NCI-H2029 treated with DMSO at 0.1 percent for 48 hours (cell line): ENCODE measurements at regions not wholly inside any gene's neighbourhood (a gene's known extent, or its start where the extent isn't known, plus 50 kb on each side); places are given as distances from the start of the nearest gene placed in this dataset.

ENCODE experiments used
- DNase-seq: peaks from one replicate; lab custom pipeline; 2025; lab: John Stamatoyannopoulos, UW

DNA sequence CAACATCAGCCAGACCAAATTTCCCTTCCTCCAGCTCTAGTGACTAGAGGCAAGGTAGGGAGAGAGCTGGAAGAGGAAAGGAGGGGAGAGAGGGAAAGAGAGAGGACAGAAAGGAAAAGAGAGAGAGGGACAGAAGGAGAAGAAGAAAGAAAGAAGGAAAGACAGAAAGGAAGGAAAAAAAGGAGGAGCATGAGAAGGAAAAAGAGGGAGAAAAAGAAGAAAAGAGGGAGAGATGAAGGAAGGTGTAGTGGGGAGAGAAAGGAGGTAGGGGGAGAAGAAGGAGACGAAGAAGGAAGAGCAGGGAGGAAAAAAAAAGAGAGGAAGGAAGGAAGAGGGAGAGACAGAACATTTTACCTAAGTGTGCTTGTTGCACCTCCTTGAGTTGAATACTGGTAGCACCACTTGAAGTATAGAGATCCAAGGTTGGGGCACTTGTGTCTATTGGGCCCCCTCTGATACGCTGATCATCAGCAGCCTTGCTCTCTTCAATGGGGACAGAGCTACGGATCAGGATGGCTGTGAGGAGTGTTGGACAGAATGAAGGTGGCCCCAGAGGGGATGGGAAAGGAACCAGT, 232.5 kb downstream of the SUDS3 start:
- no peak for DNase-seq

DNA sequence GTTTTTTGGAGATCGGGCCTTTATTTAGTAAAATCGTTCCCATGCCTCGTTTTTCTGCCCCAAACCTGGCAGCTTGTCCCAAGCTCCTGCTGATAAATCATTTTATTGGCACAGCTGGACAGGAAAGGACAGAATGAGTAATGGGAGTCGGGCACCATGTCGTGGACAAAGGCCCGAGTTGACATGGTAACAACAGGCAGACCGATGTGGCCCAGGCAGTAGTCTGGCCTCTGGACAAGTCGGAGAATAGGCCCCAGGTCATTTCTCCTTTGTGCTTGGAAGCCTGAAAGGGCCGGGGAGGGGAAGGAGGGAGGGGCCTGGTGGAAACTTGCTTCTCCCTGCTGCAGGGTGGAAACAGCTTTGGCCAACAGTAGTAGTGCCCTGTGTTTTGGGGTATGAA, 234.9 kb downstream of the SUDS3 start:
- DNase-seq, result no peak

DNA sequence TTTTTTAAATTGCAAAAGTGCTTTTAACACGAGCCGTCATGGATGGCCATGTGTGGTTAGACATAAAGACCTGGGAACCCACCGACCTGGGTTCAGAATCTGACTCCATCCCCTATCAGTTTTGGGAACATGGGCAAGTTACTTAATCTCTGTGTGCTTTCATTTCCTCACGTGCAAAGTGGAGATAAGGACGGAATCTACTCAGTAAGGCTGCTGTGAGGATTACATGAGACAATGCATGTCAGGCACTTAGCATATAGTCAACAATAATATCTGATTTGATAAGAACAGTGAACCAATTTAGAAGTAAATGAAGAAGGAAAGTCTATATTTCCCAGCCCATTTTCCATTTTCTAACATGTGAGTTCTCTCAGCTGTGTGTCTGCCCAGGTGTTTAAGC, 235.4 kb downstream of the SUDS3 start:
- DNase-seq, result no peak

DNA sequence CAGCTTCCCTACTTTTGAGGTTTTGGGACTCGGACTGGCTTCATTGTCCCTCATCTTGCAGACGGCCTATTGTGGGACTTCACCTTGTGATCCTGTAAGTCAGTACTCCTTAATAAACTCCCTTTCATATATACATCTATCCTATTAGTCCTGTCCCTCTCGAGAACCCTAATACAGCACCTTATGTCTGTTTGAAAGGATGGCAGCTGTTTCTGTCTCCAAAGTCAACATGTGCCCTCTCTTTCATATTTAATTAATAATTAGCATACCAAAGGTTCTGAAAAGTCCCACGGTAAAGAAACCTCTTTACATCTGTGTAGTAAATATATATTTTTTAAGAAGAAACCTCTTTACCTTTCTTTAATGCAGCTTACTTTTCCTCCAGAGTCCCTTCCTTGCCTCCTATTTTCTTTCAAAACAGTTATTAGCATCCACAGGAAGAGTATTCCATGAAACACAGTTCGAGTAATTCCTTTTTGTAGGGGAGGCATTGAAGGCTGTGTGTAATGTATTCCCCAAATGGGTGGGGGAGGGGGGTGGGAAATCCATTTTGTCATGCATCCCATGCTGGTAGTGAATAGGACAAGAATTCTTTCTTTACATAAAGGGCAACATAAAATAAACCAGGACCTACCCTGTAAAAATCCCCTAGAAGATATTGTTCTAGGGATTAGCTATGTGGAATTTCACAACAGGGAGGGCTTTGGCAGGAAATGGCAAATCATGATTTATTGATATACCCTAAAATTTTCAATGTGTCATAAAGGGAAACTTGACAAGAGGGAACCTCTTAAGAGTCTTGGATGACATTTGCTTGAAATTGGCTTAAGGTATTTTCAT, 241.5 kb downstream of the SUDS3 start:
- no peak for DNase-seq

DNA sequence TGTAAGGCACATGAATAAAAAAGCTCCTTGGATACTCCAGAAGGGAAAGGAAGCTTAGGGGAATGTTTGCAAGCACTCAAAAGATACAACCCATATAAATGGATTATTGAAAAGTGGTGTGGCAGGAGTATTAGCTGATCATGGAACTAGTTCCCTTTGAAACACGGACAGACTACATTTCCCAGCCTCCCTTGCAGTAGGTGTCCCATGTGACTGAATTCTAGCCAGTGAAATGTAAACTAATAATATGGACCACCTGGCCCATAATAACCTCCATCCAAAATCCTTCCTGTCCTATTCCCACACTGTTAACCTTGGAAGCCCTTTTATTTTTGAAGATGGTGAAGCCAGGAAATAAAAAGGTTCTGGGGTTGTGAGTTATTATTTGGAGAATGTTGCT, 242.3 kb downstream of the SUDS3 start:
- no peak for DNase-seq

DNA sequence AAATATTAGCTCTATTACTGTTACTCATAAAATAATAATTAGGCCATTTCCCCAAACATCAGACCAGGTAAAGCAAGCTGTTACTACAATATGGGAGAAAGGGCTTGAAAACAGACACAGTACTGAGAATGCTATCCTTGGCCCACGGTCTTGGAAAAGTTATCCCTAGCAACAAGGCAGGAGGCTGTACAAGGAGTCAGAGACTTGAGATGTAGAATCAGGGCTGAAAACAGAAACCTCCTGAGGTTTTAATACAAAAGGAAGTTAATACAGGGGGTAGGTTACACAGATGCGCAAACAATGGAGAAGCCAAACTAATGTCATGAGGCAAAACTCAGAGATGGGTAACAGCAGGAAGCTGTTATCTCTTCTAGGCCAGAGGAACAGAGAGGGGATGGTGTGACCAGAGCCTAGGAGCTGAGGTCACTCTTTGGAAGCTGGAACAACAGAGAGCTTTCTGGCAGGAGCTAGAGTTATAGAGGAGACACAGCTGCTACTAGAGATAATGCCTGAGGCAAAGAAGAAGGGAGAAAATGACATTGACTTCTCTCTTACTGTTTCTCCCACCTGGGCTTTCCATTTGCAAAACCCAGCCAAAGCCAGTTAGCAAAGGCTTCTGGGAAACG, 248.8 kb downstream of the SUDS3 start:
- DNase-seq, result no peak

DNA sequence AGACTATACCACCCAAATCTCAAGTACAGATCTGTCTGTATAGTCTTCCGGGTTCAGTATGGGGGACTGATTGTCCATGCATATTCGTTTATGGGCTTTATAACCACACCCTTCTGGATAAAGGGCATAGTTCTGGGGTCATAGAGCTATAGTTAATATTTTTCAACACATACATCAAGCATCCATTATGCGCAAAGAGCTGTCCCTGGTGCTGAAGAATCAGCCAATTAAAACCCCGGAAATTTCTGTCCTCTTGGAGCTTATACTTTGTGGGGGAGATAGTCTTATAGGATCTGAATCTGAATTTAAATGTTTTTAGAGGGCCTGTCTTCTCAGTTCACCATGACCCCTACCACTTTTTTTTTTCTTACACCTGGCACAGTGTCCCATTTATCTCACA, 256.7 kb downstream of the SUDS3 start:
- DNase-seq, result no peak

DNA sequence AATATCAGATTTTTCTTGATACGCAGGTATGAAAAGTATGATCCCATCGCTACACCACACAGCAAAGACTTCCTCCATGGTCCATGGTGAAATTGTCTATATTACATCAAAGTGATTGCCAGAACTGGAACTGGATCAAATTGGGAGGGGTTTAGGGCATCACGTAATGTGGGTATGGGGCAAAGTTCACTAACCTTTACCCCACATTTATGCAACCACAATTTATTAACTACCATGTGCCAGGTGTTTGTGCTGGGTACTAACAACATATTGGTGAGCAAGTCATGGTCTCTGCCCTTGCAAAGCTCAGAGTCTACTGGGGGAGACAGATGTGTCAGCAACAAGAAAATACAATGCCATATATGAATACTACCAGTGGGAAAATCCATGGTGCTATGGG, 258.9 kb downstream of the SUDS3 start:
- no peak for DNase-seq

DNA sequence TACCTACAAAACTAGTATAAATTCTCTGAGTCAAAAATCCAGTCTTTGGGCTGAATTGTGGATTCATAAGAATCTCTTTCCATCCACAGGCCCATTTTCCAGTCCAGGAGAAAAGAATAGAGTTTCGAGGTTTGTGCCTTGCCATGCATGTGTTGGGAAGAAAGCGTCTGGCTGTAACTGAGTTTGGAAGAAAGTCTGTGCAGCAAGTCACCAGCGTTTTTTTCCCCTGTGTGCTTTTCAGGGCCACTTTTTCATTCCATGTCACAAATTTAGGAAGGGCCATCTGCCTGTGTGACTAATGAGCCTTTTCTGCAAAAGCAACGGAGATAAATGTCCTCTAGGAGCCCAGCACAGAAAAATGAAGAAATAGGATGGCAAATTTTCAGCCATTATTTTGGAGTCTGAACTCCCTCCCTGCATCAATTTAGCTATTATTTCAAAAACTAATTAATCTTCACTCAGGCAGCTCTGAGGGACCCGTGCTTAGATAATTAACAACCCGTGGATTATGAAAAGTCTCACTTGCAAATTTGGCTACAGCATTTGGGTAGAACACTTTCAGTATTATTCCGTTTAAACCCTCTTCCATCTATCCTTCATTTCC, 261.5 kb downstream of the SUDS3 start:
- DNase-seq, result no peak

DNA sequence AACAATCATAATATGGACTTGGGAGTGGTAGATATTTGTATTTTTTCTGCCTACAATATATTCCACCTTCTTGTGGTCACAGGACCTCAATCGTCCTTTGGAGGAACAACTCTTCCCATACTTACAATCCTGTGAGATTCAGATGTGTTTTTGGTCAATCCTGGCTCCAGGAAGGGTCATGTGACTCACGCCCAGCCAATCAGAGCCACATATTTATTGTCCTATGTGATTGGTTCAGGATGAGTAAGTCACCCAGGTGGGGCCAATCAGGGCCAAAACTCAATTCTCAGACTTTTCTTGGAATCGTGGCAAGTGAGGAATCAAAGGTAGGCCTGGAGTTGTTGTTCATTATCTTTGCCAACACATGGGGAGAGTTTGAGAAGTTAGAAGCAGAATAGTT, 264.9 kb downstream of the SUDS3 start:
- DNase-seq, result no peak

DNA sequence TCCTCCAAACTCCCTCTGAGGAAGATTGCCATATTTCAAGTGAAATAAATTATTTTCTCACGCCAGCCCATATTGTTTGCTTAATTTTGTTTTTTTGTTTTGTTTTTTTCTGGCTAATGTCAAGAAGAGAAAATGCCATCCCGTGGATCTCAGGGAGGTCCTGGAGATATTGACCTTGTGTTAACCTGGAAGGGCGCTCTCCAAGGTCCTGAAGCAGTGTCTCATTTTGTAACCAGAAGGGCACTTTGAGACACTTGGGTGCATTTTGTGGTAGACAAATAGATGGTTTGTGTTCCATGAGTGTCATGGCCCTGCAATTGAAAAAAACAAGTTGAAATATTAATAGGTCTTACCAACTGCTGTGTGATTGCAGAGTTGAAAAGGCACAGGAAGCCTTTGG, 268.9 kb downstream of the SUDS3 start:
- no peak for DNase-seq

DNA sequence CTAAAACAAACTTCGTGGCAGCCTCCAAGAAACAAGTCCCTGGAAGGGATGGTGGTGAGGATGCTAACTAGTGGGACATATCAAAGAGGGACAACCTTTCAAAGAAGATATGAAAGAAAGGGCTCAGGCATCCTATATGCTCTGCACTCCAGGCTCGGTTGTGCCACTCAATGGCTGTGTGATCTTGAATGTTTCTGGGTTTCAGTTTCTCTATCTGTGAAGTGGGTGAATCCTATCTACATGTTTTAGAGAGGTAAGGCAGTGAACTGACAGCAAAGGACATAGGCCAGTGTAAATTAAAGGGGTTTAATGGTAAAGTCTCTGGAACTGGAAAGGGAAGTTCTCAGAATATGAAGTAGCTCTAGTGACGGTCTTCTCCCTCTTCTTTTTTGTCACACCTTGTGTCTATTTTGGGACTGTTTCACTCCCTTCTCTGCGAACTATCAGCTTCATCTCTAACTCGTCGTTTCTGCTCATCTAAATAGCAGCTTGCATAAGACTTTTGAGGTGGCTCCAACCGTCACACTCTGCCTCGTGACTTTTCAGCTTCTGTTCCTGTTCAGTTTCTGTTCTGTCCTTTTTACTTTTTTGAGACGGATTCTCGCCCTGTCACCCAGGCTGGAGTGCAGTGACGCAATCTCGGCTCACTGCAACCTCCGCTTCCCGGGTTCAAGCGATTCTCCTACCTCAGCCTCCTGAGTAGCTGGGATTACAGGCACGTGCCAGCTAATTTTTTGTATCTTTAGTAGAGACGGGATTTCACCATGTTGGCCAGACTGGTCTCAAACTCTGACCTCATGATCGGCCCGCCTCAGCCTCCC, 273.6 kb downstream of the SUDS3 start:
- no peak for DNase-seq

DNA sequence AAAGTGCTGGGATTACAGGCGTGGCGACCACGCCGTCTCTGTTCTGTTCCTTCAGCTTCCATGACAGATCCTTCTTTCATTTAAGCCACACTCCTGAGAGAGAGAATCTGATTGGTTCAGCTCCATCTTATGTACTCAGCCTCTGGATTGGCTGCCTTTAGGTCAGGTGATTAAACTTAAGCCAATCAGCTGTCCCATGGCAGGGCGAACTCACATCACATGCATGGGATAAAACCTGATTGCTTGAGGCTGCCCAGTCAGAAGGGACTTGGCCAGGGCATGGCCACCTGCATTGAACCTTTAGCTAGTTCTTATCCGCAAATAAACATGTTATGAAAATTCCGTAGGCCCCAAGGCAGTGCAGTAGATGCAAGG, 274.2 kb downstream of the SUDS3 start:
- DNase-seq, result no peak

DNA sequence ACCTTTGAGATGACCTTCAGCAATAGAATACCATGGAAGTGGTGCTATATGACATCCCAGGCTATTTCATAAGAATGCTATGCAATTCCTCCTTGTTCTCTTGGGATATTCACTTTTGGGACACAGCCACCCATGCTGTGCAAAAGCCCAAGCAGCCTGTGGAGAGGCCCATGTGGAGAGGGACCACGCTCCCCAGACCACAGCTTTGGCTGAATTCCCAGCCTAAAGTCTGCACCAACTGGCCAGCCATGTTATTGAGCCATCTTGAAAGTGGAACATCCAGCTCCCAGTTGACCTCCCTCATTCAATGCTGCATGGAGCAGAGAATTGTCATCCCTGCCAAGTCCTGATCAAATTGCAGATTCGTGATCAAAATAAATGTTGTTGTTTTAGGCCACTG, 275.1 kb downstream of the SUDS3 start:
- DNase-seq, result no peak

DNA sequence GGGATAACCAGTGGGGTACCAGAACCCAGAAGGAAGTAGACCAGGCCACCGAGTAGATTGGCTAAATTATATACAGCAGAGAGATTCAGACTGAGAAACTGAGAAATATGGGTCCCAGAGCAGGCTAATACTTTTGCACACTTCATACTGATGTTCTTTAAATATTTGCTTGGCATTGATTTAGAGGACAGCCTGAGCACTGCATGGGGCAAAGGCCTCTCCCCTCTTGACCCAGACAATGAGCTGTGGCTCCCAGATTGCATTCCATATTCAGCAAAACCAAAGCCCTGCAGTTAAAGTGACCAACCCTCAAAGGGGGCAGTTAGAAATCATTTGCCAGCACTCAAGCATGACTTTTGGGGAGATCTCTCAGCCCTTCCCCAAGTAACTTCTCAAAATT, 279.2 kb downstream of the SUDS3 start:
- no peak for DNase-seq

DNA sequence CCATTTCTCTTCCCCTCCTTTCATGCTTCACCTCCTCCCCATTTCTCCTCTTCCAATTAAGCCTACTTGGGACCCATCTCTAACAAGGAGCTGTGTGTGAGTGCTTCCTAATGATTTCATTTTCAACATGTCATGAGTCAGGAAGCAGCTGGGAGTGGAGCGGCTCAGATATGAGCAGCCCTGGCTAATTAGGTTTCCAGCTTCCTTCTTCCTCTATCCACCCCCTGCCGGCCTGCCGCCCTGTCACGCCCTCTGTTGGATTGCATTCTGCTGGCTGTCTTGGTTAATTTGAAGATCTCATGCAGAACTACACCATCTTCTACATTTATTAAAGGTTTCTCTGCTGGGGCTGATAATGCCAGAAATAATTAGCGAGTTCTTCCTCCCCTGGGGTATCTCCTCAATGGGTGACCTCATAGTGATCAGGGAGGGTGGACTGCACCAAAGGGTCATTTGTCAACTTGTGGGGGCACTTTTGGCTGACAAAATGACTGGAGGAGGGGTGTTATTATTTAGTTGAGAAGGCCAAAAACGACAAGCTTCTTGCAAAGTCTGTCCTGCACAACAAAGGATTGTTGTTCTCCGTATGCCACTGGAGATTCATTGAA, 300.9 kb upstream of the SRRM4 start:
- DNase-seq, result no peak

DNA sequence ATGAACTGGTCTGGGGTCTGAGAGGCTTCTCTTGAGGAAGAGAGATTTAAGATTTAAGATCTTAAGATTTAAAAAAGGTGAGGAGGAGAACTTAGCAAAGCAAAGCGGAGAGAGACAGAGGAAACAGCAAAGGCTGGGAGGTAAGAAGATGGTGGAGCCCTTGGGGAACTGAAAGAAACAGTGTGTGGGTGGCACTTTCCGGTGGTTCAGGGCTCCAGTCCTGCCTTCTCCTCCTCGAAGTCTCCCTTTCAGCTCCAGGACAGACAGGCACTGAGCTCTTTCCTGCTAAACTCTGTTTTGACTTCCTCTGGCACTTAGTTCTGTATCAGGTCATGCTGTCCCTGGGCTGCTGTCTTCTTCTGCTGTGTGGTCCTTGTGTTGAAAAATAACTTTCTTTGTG, 298.7 kb upstream of the SRRM4 start:
- DNase-seq, result no peak

DNA sequence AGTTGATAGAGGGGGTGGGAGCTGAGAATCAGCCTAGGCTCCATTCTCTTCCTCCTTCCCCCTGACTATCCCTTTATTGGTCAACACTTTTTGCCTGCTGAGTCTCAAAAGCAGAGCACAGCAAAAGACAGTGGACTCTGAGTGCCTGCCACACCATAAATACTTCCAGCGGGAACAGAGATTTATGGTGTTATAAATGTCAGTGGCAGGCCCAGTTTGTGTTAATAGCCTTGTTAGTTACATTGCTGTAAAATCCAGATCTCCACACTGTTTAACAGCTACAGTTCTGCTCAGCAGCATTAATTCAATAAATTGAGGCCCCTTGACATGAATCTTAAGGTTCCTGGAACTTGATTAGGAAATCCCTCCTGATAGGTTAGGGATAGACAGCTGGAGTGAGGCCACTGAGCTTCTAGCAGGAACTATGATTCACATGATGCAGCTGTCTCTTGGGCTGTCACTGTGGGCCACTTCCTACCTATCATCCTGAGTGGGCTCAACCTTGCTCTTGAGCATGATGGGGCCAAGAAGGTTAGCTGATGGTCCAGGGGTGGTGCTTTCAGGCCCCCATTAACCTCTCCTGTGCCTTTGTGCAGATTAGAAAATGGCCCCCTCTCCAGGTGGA, 295.2 kb upstream of the SRRM4 start:
- DNase-seq, result no peak

DNA sequence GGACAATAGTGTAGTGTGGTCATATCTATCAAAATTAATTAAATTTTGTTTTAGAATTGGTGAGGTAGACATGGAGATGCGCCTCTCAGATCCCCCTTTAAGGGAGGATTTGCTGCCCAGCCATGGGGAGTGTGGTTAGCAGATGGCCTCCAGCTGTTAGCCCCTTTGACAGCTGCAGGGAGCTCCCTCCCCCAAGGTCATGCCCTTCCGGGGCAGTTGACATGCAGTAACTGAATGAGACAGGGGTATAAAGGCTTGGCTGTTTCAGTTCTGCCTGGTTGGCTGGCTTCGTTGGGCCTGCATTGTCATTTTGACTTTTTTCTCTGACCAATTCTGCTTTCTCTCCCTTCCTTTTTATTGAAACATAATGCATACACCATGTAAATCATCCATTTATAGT, 291.5 kb upstream of the SRRM4 start:
- DNase-seq, result no peak

DNA sequence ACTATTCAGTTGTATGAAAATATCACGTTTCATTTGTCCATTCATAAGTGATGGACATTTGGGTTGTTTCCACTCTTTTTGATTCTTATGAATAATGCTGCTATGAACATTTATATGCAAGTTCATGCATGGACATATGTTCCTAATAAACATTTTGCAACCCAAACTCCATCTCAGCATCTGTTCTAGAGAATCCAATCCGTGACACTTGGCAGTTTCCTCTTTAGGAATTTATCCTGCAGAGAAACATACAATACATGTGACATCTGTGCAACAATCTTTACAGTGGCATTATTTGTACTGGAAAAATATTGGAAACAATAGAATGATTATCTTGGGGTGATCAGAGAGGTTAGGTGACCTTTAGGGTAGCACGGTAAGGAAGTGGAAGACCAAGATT, 290.8 kb upstream of the SRRM4 start:
- no peak for DNase-seq

DNA sequence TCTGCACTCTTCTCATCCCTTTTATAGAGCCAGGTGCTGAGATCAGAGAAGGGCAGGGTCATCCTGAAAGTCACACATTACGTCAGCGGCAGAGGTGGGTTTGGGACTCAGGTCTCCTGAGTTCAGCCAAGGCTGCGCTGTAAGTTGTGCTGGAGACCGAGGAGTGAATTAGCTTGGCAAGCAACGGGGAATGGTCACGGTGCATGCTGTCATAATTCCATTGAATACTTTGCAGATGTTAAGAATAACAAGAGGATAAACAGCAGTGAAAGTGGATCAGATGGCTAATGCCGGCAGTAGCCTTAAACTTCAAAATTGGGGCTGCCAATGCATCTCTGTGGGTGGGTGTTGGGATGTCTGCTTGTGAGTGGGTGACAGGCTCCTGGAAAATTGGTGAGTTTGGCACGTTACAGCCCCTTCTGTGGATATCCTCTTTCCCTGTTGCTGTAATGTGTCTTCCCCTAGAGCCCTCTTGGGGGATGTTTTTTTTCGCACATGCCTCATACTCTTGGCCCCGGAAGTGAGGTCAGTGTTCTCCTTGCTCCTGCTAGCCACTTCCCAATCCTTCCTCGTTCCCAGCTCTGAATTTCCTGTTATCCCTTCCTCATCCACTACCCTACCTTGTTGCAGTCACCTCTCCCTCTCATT, 287.1 kb upstream of the SRRM4 start:
- no peak for DNase-seq
